Stimulated activated CD4-positive, alpha-beta T cell treated with anti-CD3 and anti-CD28 coated beads, Interleukin-15, amount 100 ng/mL, for 24 hours (primary cell): ENCODE measurements at regions not wholly inside any gene's neighbourhood (a gene's known extent, or its start where the extent isn't known, plus 50 kb on each side); places are given as distances from the start of the nearest gene placed in this dataset.

Source experiments
- DNase-seq: peaks from one replicate; pipeline ENCODE4 v3.0.0-alpha.2; 2020

DNA sequence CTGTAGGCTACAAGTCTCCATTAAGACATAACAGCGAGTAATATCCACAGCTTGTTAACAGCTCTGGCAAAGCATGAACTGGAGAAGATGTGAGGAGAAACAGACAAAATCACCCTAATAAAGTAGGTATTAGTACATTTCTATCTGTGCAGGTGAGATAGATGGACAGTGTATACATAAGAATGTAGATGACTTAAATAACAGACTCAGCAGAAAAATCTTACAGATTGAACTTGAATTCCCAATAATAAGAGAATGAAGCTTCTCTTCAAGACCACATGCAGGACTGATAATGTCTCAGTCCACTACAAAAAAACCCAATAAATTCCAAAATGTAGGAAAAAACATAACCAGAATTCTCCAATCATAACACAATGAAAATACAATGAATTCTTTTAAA is 153.0 kb downstream of the IRX2 start:
- no peak for DNase-seq

DNA sequence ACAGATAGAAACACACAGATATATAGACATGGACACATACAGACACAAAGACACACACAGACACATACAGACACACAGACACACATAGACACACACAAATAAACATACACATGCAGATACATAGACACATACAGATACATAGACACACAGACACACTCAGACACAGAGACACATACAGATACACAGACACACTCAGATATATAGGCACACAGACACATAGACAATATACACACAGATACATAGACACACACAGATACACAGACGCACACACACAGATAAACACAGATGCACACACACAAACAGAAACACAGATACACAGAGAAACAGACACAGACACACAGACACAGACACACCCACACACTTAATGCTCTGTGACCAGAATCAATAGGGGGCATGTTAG is 156.8 kb downstream of the IRX2 start:
- DNase-seq, result no peak

DNA sequence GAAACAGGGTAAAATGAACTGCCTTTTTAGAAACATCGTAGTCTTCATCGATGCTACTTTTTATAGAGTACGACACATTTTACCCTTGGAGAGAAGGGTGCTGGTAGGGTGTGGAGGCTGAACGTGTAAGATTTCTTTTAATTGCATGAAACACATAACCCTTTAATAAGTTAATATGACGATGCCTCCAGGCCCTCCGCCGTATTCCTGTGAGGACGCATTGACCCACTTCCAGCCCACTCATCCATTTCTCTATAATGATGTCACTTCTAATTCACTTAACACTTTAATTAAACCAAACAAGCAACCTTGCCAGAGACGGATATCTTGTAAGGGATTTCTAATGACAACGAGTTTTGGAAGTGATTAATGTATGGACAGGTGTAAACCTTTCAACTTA is 158.7 kb downstream of the IRX2 start:
- DNase-seq, result no peak

DNA sequence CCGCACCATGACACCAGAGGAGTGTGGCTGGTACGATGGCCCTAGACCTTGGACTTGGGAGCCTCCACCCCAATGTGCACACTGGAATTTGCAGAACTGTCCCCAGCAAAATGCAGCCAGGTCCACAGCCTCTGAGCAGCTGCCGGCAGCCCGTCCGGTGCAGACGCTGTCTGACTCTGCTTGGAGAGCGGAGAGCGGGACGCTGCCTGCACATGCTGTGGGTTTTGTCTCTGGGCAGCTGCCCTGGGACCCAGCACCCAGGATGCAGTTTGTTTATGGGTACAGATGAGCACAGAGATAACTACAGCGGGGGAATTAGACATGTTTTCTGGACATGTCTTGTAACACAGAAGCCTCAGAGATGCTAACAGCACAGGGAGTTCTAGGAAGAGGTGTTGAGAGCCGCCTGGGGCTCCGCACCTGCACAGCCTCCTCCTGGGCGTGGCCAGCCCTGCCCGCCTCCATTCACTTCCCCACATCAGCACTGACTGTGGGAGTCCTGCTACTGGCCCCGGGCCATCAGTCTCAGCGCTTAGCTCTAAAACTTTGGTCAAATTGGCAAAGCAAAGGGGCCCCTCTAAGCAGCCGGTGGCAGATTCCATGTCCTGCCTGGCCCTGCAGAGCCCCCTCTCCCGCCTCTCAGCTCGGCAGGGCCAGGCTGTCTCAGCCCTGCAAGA is 159.6 kb downstream of the IRX2 start:
- DNase-seq, result no peak

DNA sequence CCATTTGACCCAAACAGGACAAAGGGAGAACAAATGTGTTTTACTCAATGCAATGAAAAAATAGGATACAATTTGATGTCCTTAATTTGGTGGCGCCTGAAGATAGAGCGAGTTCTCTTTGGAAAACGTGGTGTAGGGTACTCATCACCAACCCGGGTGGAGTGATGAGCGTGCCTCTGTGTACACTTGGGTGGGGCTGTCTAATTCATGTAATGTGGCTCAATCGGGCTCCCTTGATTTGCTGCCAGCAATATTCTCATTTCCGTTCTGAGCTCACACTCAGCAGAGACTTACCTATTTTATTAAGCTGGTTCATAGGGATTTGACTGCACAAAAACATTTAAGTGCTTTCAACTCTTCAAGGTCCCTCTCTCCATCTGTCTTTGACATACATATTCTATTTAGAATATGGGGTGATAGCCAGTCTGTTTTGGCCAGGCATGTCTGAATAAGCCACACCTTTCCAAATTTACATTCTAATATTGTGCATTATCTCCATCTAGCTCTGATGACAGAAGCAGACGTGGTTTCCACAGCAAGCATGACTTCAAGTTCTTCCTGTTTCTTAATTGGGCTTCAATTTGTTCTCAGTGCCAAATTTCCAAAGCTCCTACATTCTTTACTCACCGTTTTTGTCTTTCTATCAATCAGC is 162.5 kb downstream of the IRX2 start:
- DNase-seq, result no peak

DNA sequence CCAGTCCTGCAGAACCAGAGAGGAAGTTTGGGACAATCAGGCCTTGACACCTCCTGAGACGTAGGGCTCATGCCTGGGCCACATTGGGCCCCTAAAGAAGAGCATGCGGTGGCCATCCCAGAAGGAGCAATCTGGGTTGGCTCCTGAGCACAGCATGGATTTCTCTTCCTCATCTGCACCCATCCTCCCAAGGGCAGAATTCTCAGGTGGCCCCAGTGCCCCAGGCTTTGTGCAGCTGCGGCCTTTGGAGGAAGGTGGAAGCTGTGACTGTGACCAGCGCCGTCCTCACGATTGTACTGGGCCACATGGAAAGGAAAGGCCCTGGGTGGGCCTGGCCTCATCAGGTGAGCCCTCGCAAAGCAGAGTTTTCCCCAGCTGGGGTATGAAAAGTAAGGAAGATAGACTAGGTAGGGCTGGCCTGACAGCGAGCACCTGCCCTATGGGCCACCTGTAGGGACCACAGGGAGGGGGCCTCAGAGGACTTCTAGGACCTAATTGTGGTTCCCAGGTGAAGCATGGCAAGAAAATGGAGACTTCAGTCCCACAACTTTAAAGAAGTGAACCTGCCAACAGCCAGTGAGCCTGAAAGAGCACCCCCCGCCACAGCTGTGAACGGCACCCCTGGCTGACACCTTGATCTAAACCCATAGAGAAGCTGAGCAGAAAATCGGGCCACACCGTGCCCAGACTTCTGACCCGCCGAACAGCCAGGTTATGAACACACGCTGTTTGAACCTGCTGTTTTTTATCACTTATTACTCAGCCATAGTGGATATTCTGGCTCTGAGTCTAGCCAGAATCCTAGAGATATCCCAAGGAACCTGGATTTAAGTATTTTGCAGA is 164.1 kb downstream of the IRX2 start:
- no peak for DNase-seq

DNA sequence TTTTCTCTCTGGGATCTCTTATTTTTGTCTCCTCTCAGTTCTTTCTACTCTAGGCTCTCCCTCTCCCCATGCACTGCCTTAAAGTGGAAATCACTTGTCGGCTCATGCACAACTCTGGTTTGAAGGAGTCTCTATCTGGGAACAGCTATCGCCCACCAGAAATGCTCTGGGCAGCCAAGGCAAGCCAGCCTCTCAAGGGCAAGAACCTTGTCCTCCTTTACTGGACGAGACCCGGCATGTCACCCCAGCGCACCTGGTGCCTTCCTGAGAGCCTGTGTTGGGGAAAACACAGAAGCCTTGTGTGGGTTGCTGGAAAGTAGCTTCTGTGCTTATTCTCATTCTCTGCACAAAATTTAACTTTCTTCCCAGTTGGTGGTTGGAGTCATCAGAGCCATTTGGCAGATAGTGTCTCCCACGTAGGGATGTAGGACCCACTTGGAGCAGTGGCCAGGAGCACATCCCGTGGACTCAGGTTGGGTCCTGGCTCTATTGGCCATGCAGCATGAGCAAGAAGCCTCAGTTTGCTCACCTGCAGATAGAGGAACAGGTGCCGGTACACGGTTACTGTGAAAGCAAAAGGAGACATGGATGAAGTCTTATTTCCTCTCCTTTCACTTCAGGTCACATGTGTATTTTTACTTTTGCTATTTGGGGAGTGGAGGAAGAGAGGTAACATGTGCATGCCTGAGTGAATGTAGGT is 165.3 kb downstream of the IRX2 start:
- DNase-seq, result no peak

DNA sequence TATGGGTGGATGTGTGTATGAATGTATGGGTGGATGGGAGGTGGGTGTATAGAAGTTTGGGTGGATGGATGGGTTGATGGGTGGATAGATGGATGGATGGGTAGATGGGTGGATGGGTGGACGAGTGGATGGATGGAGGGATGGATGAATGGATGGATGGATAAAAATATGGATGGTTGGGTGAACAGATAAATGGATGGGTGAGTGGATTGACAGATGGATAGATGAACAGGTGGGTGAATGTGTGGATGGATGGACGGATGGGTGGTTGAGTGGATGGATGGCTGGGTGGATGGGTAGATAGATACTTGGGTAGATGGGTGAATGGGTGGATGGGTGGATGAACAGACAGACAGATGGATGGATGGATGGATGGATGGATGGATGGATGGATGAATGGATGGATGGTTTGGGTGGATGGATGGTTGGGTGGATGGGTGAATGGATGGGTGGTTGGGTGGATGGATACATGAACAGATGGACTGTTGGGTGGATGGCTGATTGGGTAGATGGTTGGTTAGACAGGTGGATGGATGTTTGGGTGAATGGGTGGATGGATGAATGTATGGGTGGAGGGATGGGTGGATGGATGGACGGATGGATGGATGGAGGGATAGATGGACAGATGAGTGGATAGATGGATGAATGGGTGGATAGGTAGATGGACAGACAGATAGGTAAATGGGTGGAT is 166.8 kb downstream of the IRX2 start:
- no peak for DNase-seq

DNA sequence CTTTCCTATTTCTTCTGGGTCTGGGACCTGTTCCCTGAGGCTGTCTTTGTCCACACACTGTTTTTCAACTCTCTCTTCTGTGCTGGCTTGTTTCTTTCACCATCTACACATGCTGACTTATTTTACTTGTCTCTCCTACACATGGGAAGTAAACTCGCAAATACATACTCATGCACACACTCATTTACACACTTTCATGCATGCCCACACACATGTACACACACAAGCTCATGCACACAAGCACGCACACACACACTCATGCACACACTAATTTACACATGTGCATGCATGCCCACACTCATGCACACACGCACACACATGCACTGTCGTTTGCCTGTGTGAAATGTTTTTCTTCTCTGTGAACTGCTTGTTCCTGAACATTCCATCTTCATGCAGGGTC is 169.0 kb downstream of the IRX2 start:
- no peak for DNase-seq

DNA sequence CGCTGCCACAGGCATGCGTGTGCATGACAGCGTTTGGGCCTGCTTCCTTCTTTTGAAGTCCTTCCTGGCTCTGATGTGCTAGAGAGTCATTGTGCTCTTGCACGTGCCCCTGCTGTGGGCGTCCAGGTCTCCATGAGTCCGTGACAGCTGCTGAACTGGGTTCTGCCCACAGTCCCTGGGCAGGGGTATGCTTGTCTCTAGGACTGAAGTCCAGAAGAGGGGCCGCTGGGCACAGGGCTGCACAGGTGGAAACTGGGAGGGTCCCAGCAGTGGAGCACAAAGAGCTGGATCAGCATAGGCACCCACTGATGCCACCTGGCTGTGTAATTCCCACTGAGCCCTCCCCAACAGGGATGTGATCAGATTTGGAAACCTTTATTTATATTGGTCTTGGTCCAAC is 169.4 kb downstream of the IRX2 start:
- no peak for DNase-seq

DNA sequence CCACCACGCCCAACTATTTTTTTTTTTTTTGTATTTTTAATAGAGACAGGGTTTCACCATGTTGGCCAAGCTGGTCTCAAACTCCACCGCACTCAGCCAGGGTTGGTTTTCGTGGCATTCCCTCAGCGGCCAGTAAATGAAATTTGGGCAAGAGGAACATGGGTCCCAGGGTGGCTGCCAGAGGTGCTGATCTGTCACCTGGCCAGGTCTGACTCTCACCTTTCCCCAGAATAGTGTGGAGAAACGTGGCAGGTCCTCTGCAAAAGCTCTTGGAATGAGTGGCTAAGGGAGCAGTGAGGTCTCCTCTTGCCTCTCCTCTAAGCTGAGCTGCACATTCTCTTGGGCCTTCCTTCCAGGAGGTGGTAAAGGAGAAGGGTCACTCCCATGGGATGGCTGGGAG is 170.1 kb downstream of the IRX2 start:
- no peak for DNase-seq

DNA sequence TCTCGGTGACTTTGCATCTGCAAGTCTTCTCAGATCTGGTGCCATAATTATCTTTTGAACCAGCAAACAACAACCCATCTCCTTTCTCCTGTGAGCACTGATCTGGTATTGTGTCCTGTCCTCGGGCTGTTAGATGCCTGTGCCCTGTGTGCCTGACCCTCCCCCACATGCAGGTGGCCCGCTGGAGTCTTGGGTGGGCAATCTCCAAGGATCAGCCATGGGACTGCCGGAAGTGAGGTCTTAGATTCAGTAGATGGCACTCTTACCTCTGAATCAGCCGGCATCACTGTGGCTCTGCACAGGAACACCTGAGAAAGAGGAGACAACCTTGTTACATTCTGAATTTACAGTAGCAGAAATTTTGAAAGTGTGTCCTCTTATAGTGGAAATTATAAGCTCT is 172.4 kb downstream of the IRX2 start:
- no peak for DNase-seq

DNA sequence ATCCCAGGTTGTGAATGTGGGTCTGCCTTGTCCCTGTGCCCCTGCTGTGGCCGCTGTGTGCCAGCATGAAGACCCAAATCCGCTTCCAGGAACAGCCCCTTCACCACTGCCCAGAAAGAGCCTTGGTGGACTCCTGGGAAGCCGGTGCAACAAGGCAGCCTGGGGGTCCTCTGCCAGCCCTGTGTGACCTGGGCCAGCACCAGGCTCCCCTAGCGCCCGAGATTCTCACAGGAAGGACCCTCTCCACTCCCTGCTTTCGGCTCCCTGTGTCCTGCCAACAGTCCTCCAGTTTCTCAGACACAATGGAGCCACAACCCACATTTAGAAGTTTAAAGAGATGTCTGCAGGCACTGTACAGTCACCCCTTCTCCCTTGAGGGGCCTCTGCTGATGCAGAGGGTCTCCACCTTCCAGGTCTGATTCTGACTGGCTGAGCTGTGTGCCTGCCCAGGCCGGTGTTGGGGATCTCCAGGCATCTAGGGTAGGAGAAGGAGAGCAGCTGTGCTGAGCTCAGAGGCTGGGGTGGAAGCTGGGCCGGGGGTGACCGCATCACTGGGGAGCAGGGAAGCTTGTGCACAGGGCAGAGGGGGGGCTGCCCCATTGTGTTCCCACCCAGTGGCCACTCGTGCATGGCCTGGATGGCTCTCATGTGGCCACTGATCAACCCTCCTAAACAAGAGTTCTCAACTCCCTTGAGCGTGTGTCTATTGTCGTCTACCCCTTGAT is 174.0 kb downstream of the IRX2 start:
- no peak for DNase-seq

DNA sequence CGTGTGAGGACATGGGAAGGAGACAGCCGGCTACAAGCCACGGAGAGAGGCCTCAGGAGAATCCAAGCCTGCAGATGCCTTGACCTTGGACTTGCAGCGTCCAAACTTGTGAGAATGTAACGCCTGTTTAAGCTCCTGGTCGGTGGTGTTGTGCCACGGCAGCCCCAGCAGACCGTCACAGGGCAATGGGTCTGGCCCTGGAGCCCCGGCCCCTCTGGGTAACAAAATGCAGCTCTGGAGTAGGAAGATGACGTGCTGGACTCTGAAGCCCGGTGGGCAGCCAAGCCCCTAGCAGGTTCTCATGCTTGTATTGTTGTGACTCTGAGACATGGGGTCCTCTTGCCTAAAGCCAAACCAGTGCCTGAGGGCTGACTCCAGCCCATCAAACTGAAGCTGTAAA is 174.7 kb downstream of the IRX2 start:
- no peak for DNase-seq

DNA sequence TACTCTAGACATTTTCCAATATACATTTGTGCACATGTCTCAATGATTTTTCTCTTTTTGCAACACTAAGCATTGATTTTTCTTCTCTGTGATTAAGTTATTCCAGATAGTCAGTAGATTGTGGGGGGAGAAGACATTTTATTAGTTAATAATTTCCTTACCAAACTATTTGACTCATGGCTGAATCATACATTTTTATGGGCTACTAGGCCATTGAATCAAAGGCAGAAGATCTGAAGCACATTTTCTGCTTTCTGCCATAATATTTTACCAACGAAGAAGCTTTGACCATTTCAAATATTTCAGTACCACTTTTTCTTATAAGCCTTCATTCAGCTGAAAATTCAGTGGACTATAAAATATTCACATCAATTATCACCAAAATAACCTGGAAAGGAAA is 175.6 kb downstream of the IRX2 start:
- no peak for DNase-seq

DNA sequence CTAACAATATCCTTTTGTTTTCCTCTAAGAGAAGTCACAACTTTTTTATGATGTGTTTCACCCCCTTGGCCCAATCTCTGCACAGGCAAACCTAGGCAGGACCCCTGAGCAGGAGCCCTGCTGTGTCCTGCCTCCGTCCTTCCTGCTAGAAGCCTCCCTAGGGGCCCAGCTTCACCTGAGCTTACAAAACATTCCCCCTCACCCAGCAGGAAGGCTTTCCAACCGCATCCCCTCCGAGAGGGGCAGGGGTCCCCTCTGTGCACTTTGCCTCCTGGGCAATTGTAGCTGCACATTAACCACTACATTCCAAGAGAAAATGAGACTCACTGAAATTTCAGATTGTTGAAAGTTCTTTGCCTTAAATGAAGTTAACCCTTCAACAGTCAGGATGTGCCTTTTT is 176.2 kb downstream of the IRX2 start:
- no peak for DNase-seq

DNA sequence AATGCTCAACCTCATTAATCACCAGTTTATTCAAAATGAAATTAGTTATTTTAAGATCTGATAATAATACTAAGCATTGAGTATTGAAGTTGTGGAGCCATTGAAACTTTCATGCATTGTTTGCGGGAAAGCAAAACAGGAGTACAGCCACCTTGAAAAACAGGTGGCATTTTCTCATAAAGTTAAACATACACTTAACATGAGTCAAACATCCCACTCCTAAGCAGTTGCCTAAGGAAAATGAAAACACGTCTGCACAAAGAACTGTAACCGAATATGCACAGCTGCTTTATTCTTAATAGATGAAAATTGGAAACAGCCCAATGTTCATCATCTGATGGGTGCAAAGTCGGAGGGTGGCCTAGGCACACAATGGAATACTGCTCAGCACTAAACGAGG is 177.3 kb downstream of the IRX2 start:
- DNase-seq, result no peak

DNA sequence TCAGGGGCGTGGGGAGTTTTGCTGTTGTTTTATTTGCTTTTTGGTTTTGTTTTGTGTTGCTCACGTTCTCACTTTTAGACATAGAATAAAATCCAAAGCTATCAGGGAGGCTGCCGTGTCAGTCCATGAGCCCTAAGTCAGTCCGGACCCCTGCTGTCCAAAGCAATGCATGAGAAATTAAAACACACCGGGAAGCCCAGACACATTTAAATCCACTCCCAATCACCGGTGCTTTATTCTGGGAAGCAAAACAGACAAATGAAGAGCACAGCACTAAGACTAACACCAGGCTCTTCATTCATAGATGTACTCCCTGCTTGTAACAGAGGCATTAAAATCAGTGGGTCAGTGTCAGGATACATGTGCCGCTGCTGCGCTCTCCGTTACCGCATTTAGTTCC is 180.9 kb downstream of the IRX2 start:
- no peak for DNase-seq

DNA sequence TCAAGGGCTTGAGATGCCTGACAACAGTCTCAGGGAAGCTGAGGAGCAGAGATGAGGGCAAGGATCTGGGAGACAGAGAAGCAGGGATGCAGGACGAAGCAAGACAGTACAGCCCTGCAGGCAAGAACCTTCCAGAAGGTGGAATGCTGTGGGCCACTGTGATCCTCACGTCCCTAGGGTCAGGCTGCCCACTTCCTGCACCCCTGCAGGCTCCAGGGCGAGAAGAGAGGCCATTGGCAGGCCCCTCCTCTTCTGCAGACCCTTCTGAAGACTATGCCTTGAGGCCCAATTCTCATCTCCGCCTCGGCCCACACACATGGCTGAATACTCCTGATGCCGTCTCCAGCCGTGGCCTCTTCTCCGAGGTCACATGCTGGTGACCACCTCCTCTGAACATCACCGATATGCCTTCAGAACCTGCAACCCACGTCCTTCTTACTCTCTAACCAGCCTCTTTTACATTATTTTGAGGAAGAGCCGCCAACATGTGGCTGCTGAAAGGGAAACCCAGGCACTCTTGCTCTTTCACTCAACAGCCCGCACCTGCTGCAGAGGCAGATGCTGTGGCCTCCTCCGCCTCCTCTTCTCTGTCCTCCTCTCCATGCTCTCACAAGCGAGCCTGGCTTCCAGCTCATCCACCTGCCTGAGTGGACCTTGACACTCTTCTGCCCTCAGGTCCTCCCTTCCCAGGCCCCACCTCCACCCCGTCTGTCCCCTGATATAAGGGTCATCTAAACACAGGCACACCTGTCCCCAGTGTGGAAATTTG is 181.5 kb downstream of the IRX2 start:
- DNase-seq, result no peak

DNA sequence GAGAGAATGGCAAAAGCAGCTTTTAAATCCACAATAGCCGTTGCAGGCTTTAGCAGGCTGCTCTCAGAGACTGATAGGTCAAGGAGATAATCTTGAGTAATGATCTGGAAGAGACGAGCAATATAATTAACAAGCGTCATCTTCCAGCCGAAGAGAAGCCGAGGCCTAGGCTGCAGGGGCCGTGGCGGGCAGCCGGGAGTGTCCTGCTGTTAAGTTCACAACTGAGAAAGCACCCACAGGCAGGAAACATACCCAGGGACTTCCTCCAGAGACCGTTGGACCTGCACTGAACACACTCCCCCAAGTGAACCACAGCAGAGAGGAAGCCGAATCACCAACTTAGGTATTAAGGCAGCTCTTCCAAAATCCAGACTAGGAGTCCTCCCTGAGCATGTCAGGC is 182.3 kb downstream of the IRX2 start:
- no peak for DNase-seq

DNA sequence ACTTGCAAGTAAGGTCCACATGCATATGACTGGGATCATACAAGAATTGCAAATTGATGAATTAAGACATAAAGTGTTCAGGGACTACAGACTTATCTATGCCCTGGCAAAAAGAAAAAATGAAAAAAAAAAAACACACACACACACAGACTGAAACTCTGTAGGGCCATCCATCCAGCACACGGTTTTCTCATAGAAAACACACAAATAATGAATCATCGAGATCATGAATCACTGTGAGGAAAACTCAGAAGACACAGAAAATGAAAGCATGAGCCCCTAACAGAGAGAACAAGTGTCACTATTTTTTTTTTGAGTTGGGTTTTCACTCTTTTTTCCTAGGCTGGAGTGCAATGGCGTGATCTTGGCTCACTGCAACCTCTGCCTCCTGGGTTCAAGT is 185.2 kb downstream of the IRX2 start:
- no peak for DNase-seq

DNA sequence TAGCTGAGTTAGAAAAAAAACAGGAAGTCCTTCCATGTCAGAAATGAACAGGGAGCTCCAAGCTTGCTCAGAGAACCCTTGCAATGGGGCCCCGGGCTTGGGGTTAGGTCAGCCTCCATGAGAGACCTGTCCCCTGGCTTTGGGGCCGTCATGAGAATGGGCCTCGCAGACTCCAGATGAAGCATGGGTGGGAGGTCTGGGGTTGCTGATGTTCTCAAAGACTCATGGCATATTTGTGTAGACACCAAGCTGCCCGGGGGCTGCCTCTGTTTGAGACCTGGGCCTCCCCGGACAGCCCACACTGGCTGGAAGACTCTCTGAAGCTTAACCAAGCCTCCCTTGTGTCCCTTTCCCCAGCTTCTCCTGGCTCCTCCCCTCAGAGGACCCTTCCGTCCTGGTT is 186.3 kb downstream of the IRX2 start:
- no peak for DNase-seq
